ENCODE measurements at regions not wholly inside any gene's neighbourhood (a gene's known extent, or its start where the extent isn't known, plus 50 kb on each side); places are given as distances from the start of the nearest gene placed in this dataset.

DNA sequence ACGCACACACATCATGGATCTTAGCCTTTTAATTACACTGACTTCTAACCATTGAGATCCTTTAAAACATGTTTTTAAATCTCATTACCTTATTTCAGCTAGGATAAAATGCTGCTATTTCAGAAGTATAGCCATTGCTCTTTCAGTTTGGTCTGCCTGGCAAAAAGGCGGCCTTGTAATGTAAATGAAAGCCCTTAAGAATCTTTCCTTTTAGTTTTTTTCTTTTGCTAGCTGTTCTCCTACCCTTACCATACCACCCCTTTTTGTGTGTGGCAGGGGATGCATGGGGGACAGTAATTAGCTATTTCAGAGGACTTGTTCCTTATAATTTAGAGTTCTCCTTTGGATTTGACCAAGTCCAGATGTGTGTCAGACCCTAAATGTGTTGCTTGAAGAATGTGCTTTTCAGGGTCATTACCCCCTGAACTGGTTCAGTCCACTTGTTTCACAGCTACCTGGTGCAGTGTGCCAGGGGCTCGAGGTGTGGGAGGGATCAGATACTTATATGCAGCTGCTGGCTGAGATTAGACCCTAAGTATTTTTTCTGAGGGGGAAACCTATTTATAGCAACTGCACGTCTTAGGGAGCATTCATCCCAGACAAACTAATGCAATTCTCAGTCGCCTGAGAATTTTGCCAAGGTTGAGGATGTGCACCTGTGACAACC, 986.8 kb downstream of the NLGN4Y start:
- DNase-seq (ENCODE audit: low spot score) = no peak

DNA sequence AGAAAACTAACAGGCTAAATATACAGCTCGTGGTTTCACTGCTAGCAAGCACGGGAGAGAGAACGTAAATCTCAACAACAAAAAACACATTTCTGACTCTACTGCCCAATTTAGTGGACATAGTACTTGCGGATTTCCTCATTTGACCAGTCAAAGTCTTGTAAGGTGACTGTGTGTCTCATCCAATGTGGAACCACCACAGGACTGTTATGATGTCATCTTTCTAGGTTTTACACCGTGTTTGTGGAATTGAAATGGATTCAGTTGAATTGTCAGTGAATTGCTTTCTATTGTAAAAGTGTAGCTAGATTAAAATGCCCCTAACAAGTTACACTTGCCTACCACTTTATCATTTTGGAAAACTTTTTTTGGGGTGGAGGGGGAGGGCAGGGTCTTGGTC, 1010.8 kb downstream of the NLGN4Y start:
- no peak for DNase-seq (ENCODE audit: low spot score)

GRCh38 chrY:15535784-15536511, 1011.6 kb downstream of the NLGN4Y start:
- peak; percentile 0 for DNase-seq (ENCODE audit: low spot score)

- no peak for DNase-seq (ENCODE audit: low spot score)
Observed at GRCh38 chrY:15540516-15540915, 1016.2 kb downstream of the NLGN4Y start.

DNA sequence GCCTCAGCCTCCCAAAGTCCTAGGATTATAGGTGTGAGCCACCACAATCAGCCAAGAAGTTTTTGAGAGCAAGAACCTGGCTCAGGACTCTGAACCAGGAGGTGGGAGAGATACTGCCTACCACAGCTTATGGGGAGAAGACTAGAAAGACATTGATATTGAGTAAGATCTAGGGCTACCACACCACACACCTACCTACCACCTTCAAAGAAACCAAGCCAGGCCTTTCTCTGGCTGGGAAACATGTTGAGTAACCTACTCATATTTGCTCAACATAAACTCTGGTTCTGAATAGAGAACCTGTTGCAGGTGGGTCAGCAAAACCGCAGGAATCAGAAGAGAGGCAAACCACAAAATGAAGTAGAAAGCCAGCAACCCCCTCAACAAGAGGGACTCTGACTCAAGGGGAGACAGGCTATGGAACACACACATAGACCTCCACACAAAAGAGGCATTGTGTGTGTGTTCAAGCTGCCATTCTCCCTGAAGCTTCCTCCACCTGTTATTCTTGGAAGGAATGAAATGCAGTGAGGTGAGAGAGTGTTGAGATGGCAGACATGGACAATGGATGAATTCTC, 1021.9 kb downstream of the NLGN4Y start:
- no peak for DNase-seq (ENCODE audit: low spot score)

DNA sequence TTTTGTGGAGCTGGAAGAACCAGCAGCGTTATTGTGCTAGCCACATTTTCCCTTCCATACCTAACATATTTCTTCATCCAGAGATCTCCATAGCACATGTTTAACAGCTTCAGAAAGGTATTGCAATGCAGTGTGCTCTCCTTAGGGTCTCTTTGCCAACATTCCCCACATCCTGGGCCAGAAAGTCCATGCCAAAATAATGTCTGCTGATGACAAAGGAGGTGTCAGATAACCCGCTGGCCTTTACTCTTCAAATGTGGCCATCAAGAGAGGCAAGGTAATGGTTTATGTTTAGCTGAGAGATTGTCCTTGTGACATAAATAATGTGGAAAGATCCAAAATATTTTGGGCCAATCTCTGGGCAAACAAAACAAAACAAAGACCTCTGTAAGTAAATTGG, 1027.7 kb downstream of the NLGN4Y start:
- no peak for DNase-seq (ENCODE audit: low spot score)

- no peak for DNase-seq (ENCODE audit: low spot score)
Observed at GRCh38 chrY:15554991-15555390, 1030.7 kb downstream of the NLGN4Y start.

- no peak for DNase-seq (ENCODE audit: low spot score)
Observed at GRCh38 chrY:15559169-15559568, 1034.8 kb downstream of the NLGN4Y start.

- no peak for DNase-seq (ENCODE audit: low spot score)
Observed at GRCh38 chrY:15560840-15561239, 1036.5 kb downstream of the NLGN4Y start.

GRCh38 chrY:15561501-15562289, 1037.4 kb downstream of the NLGN4Y start:
- DNase-seq (ENCODE audit: low spot score) = no peak

DNA sequence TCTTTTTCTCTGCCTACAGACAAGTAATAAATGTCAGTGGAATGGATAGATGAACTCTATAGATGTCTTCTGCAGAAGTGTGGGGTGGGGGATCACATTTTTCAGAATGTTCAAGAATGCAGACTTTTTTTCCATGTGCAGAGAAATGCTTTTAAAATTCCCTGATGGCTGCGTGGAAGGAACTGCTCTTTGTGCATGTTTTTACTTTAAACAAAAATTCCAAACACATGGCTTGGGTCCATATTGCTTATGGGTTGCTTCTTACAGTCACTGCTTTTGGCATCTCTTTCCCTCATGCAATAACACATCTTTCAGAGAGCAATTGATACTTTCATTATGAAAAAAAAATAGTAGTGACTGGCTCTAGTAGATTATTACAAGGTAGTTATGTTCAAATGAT, 1053.6 kb downstream of the NLGN4Y start:
- DNase-seq (ENCODE audit: low spot score) = no peak

GRCh38 chrY:15578761-15579160, 1054.4 kb downstream of the NLGN4Y start:
- DNase-seq (ENCODE audit: low spot score) = no peak

DNA sequence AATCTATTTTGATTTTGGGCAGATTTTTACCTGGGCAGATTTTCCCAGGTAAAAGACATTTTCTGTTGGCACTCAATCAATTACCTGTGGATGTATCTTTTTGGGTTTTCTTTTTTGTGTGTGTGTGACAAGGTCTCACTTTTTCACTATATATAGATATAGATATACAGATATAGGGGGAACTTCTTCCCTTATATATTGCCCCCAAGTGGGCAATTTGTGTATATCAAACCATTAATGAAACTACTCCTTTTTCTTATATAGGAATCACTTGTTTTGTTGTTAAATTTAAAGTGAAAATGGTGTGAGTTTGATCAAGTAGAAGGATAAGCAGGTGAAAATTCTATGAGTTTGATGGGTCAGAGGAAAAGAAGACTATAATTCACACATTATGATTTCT, 1054.9 kb downstream of the NLGN4Y start:
- DNase-seq (ENCODE audit: low spot score) = peak; percentile 1

- no peak for DNase-seq (ENCODE audit: low spot score)
Observed at GRCh38 chrY:15583111-15583510, 1058.8 kb downstream of the NLGN4Y start.

DNA sequence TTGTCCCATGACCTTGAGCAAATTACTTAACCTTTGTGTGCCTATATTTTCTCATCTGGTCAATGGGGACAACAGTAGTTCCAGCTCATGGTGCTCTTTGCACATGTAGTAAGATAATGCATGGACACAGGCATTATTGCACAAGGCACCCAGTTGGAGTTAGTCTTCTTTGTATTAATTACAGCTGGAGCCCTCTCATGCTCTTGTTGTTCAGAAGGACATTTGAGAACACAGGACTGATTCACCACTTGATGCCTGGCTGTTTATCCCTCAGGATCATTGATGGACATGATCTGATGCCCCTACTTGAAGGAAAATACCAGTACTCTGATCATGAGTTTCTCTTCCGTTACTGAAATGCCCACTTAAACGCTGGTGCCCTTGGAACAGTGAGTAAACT, 1068.6 kb downstream of the NLGN4Y start:
- DNase-seq (ENCODE audit: low spot score) = no peak

- DNase-seq (ENCODE audit: low spot score) = no peak
Observed at GRCh38 chrY:15593476-15594160, 1069.3 kb downstream of the NLGN4Y start.

DNA sequence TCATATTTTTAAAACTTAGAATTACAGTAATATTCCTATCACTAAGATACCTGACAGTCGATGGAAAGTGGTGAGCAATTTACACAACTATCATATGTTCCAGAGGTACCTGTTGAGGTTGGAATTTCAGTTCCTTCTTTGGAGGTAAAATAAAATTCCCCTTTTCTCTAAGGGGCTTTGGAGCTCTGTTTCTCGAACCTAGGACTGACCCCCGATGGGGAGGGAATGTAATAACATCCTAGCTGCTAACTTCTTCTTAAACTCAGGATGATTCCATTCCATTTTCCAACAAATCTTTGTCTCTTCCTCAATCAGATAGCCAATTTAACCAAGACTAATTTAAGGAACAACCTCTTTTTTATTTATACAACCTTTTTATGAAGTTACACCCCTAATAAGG, 1069.8 kb downstream of the NLGN4Y start:
- DNase-seq (ENCODE audit: low spot score) = no peak

DNA sequence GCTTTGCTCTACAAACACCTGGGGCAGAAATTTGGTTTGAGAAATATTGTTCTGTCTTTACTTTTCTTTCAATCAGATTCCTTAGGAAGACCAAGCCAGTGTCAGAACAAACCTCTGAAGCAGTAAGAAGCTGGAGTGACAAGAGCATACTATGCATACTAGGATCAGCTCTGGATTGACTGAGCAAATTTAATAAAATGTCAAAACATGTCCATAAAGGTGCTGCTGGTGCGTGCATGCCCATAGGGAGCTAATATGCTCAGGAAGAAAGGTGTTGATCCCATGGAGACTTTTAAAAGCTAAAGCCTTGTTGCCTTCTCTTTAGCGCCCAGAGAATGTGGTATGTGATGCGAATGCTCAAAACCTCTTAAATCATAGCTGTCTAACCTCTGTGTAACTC, 1076.2 kb downstream of the NLGN4Y start:
- DNase-seq (ENCODE audit: low spot score) = no peak

DNA sequence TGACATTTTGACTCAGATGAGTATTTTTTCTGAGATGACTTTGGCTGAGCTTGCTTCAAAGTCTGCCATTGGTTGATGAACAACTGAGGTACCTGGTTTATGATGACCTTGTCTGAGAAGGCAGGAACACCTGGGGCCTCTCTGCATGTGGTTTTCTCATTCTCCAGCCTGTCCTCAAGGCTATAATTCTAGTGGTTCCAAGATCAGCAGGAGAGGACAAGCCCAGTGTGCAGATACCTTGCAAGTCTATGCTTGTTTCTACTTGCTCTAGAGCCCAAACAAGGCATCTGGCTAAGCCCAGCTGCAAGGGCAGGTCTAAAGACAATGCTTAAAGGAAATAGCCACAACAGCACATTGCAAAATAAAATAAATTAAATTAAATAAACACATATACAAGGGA, 1100.0 kb downstream of the NLGN4Y start:
- DNase-seq (ENCODE audit: low spot score) = no peak

DNA sequence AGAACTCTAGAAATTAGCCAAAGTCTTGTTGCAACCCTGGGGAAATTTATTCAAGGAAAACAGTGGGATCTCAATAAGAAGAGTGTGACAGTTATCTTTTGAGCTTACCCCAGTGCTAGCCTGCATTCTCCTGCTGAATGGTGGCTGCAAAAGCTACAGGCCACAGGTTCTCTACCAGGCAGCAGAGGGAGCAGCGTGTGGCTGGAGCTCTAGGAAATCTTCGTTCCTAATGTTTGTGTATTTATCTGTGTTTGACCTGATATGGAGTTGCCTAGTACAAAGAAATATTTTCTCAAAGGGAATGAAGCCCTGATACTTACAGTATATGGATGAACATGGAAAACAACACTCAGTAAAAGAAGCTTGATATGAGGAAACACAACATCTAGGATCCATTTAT, 1100.6 kb downstream of the NLGN4Y start:
- no peak for DNase-seq (ENCODE audit: low spot score)

DNA sequence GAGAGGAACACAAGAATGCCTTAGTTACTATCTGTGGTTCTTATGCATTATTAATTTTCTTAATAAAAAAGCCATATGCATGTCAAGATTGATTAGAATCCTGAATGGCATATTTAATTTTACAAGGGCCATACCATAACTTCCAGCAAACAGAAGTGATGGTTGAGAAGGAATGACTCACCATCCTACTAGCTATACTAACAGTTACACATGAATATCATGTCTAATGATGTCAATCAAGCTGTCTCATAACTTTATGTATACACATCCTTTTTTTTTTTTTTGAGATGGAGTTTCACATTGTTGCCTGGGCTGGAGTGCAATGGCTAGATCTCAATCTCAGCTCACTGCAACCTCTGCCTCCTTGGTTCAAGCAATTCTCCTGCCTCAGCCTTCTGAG, 1123.9 kb downstream of the NLGN4Y start:
- no peak for DNase-seq (ENCODE audit: low spot score)

DNA sequence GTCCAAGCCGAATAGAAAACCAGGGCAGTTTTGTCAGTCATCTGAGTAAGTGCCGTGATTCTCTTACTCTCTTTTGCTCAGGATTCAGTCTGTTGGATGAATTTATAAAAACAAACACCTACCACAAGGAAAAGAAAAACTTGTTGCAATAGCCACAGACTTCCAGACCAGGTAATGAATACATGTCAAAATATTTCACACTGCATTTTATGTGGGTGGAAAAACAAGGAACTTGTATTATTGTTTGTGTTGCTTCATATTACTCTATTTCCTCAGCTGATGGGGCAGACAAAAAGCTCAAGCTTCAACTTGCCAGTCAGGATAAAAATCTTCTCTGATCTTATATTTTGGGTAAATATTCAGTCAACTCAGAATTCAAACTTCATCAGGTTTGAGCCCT, 1125.7 kb downstream of the NLGN4Y start:
- no peak for DNase-seq (ENCODE audit: low spot score)
